ENCODE measurements at regions not wholly inside any gene's neighbourhood (a gene's known extent, or its start where the extent isn't known, plus 50 kb on each side); places are given as distances from the start of the nearest gene placed in this dataset.

DNA sequence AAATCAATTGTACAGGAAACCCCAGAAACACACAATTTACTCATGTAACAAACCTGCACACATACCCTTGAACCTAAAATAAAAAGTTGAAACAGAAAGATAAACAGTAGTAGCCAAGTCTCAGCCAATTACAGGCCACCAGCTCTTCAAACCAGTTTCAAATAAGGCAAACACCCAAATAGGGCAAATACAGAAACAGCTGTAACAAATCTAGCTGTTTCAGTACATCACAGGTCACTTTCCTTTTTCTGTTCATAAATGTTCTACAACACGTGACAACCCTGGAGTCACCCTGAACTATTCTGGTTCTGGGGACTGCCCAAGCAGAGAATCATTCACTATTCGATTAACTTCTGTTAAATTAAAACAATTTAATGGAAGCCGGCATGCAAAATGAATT lies 329.0 kb downstream of the GJA1 start:
- no peak for TF ChIP-seq GATA3 (IDR thresholded peaks at IDR 0.05; ENCODE audit: low read depth, low read length)
- TF ChIP-seq GATA2 (IDR thresholded peaks at IDR 0.05; ENCODE audit: low read depth, low read length), result no peak

- TF ChIP-seq GATA3 (IDR thresholded peaks at IDR 0.05; ENCODE audit: low read depth, low read length), result no peak
- TF ChIP-seq GATA2 (IDR thresholded peaks at IDR 0.05; ENCODE audit: low read depth, low read length), result no peak
Observed at GRCh38 chr6:121765060-121765459, 329.6 kb downstream of the GJA1 start.

DNA sequence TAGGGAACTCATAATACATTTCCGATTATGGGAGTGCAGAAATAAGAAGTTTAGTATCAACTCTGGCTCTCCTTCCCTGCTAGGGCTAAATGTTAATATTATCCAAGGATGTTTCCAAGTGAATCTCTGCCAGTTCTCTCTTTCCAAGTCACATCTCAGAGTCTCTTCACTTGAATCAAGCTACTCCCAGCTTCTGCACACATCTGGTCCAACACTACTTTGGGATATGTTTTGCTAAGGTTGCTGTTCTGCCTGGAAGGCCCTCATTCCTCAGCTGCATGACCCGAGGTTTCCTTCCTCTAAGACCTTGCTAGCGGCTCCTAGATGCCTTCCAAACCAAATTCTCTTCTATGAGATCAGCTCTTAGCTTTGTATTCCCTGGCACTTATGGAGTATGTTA lies 331.8 kb downstream of the GJA1 start:
- TF ChIP-seq GATA3 (IDR thresholded peaks at IDR 0.05; ENCODE audit: low read depth, low read length), result no peak
- TF ChIP-seq GATA2 (IDR thresholded peaks at IDR 0.05; ENCODE audit: low read depth, low read length), result no peak

DNA sequence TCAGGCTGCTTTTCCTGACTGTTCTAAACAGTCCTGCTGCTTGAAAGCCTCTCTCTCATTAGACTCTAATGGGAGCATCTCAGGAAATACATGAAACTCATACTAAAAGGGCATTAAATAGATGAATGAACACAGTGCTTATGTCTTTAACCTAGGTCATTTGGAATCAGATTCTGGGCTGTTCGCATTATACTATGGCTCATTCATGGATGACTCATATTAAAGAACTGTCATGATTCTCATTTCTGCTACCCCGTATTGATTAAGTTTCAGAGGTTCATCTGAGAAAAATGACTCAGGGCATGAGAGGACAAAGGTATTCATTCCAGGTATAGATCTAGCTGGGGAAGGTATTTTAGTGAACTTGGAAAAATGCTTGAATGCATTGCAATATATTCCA lies 335.5 kb downstream of the GJA1 start:
- TF ChIP-seq GATA2 (IDR thresholded peaks at IDR 0.05; ENCODE audit: low read depth, low read length) (no peak), GATA3 (IDR thresholded peaks at IDR 0.05; ENCODE audit: low read depth, low read length) (no peak)

DNA sequence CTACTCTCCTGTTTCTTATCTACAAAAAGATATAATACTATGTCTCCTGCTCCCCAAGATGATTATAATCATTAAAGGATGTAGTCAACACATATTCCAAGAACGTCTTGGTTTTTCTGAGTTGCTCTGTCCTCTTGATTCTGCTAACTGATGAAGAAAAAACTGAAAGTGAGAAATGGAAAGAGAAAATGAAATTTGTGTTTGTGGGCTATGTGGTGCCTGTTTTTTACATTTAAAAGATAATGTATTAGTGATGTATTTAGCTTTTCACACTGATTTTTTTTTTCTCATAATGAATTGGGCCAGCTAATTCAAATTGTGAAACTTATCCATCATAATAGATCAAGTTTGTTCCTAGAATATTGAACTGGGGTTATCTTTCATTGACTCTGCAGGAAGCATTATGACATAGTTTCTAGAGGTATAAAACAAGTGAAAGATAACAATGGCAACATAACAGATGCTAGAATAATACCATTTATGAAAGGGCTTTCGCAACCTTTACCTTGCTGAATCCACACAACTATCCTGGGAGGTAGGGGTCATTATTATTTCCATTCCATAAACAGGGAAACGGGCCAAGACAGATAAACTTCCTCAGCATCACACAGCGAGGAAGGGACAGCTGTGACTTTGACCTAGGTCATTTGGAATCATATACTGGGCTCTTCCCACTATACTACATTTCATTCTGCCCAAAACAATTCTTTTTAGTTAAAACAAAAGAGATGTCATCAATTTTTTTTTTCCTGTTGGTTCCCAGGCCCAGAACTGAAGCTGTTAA lies 336.7 kb downstream of the GJA1 start:
- TF ChIP-seq GATA2 (IDR thresholded peaks at IDR 0.05; ENCODE audit: low read depth, low read length) (no peak), GATA3 (IDR thresholded peaks at IDR 0.05; ENCODE audit: low read depth, low read length) (no peak)

GRCh38 chr6:121776054-121776453 lies 340.6 kb downstream of the GJA1 start:
- TF ChIP-seq GATA3 (IDR thresholded peaks at IDR 0.05; ENCODE audit: low read depth, low read length) (no peak), GATA2 (IDR thresholded peaks at IDR 0.05; ENCODE audit: low read depth, low read length) (no peak)

- TF ChIP-seq GATA3 (IDR thresholded peaks at IDR 0.05; ENCODE audit: low read depth, low read length) (no peak), GATA2 (IDR thresholded peaks at IDR 0.05; ENCODE audit: low read depth, low read length) (no peak)
Observed at GRCh38 chr6:121780325-121781321, 345.2 kb downstream of the GJA1 start.

DNA sequence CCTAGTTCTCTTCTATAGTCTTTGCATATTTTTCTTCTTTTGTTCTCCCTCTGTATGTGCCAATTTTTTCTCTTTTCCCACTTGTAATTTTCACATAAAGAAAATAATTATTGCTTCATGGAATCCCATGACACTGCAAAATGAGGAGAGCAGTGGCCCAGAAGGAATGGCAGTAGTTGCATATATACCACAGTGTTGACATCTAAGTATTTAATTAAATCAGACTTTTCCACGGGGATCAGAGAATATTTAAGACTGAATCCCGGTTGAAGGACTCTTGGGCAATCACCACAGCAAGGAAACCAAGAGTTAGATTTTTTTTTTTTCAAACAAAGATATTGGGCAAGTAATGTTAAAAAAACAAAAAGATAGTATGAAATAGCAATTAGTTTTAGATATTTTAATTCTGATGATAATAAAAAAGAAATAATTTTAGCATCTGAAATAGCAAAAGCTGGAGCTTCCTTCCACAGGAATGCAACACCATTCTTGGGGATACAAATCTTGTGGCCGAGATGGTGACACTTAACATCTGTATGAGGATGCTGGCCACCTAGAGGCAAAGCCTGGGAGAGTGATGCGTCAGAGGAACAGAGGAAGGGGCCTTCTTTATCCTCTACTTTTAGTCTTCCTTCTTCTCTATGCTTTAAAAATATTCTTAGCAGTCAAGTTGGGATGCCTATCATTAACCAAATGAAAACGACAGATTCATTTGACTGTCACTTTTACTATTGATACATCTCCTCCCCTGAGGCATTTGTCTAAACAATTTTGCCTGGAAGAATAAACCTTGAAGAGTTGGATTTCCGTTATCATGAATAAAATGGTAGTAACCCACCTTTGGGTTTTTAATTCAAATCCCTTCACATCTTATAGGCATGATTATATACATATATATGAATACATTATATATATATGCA lies 356.2 kb downstream of the GJA1 start:
- no peak for TF ChIP-seq GATA2 (IDR thresholded peaks at IDR 0.05; ENCODE audit: low read depth, low read length)
- no peak for TF ChIP-seq GATA3 (IDR thresholded peaks at IDR 0.05; ENCODE audit: low read depth, low read length)

DNA sequence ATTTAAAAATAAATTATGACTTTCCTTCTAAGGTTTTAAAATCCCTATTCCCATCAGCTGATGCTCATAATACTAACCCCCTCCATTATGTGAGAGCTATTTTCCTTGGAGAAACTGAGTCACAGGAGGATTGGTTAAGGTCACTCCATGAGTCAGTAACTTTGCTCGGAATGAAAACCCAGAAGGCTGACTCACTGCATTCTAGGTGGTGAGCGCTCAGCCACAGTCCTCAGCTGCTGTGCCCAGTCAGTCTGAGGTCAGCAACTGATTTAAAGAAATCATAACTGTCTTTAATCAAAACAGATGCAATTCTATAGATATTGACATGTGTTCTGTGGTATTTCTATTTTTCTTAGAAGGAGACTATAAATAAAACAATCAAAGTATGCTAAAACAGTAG lies 359.2 kb downstream of the GJA1 start:
- no peak for TF ChIP-seq GATA2 (IDR thresholded peaks at IDR 0.05; ENCODE audit: low read depth, low read length)
- TF ChIP-seq GATA3 (IDR thresholded peaks at IDR 0.05; ENCODE audit: low read depth, low read length), result no peak

DNA sequence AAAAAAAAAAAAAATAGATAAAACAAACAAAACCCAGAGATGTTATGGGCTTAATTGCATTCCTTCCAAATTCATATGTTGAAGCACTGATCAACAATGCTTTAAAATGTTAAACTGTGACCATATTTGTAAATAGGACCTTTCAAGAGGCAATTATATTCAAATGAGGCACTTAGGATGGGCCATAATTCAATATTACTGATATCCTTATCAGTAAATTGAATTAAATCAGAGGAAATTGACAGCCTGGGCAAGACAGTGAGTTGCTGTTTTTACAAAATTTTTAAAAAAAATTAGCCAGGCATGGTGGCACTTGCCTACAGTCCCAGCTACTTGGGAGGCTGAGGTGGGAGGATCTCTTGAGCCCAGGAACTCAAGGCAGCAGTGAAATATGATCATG lies 364.1 kb downstream of the GJA1 start:
- TF ChIP-seq GATA2 (IDR thresholded peaks at IDR 0.05; ENCODE audit: low read depth, low read length) (no peak), GATA3 (IDR thresholded peaks at IDR 0.05; ENCODE audit: low read depth, low read length) (no peak)

DNA sequence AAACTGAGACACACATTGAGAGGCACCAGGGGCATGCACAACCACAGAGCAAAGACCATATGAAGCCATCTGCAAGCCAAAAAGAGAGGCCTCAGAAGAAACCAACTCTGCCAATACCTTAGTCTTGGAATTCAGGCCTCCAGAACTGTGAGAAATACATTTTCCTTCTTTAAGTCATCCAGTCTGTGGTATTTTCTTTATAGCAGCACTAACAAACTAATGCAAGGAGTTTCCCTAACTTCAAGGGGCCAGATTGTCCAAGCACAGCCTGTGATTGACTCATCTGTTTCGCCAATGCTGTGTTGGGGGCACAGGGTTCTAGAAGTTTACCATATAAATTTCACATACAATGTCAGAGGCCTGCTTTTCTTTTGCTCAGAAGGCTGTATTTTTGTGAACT lies 364.6 kb downstream of the GJA1 start:
- no peak for TF ChIP-seq GATA3 (IDR thresholded peaks at IDR 0.05; ENCODE audit: low read depth, low read length)
- TF ChIP-seq GATA2 (IDR thresholded peaks at IDR 0.05; ENCODE audit: low read depth, low read length), result no peak

DNA sequence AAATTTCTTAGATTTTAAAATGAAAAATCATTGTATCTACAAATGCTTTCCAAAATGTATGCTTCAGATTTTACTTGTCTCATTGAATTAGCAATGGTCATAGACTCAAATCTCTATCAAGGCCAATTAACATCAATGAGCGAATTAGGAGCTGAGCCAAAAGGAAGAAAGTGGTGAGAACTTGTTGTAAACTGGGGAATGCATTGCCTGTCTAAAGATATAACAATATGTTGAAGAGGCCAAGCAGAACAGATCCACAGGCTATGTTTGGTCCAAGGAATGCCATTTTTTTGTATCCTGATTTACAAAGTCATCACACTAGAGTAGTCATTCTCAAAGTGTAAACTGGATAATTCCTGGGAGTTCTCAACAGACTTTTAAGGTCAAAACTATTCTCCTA lies 370.7 kb downstream of the GJA1 start:
- no peak for TF ChIP-seq GATA2 (IDR thresholded peaks at IDR 0.05; ENCODE audit: low read depth, low read length)
- TF ChIP-seq GATA3 (IDR thresholded peaks at IDR 0.05; ENCODE audit: low read depth, low read length), result no peak

DNA sequence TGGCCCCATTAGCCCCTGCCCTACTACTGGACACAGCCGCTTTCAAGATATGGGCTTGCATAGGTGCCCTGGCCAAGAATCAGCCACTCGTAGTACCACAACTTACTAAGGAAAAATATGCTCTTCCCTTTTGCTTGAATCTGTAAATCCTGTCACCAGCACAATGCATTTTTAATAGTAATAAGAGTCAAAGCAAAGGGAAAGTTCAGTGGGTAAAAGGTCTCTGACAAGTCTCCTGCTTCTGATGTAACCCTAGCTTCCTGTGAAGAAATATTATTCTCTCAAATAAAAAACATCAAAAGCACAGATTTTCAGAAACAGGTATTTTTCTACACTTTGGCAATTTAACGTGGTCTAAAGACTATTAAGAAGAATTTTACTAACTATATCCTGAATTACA lies 373.8 kb downstream of the GJA1 start:
- TF ChIP-seq GATA3 (IDR thresholded peaks at IDR 0.05; ENCODE audit: low read depth, low read length), result no peak
- TF ChIP-seq GATA2 (IDR thresholded peaks at IDR 0.05; ENCODE audit: low read depth, low read length), result no peak

All from SH-SY5Y (cell line).